SK-N-SH (cell line): ENCODE measurements at regions not wholly inside any gene's neighbourhood (a gene's known extent, or its start where the extent isn't known, plus 50 kb on each side); places are given as distances from the start of the nearest gene placed in this dataset.

Source experiments
- CTCF ChIA-PET: fragments of 300-600, 350-600 bp; formaldehyde crosslinking; extraction: SDS; loops from one replicate; lab custom pipeline; 2021; lab: Yijun Ruan, JAX
- POLR2A ChIA-PET: fragments of 350-600 bp; sonication (Branson Sonifier 250); formaldehyde crosslinking; extraction: SDS; loops from one replicate; lab custom pipeline; 2020; ENCODE audit warnings: antibody characterized with exemption, inconsistent platforms; lab: Yijun Ruan, JAX
- DNase-seq: peaks from one replicate; pipeline ENCODE4 v3.0.0; 2012
- H2AFZ ChIP-seq: fragments of 200-600 bp; sonication (generic); 2 replicates; pipeline ENCODE4 v1.8.1; 2016; ENCODE audit warnings: antibody characterized with exemption, mild to moderate bottlenecking, low read depth
- H3F3A ChIP-seq: fragments of 200-600 bp; sonication (generic); replicated peaks from 2 replicates; pipeline ENCODE3; 2016; ENCODE audit warnings: antibody characterized with exemption, mild to moderate bottlenecking; ENCODE audit not compliant: insufficient read depth
- H3K27ac ChIP-seq, 2 experiments: fragments of 200-500 bp in 1 of 2; fragments of 200-600 bp in 1 of 2; sonication (Bioruptor generic) in 1 of 2; sonication (generic), shearing (Covaris generic) in 1 of 2; 2 replicates each; pipeline versions ENCODE4 v1.5.1 to v1.6.1; 2014 to 2016; ENCODE audit warnings: low read depth in 2 of 2, inconsistent platforms in 1 of 2, low read length in 1 of 2, mild to moderate bottlenecking in 1 of 2, mixed read lengths in 1 of 2
- H3K27me3 ChIP-seq: fragments of 200-600 bp; sonication (generic), shearing (Covaris generic); 2 replicates; pipeline ENCODE4 v1.6.1; 2016; ENCODE audit warnings: mixed run types; ENCODE audit not compliant: insufficient read depth
- H3K36me3 ChIP-seq, 2 experiments: fragments of 200-500 bp in 1 of 2; fragments of 200-600 bp in 1 of 2; sonication (Bioruptor generic) in 1 of 2; sonication (generic) in 1 of 2; replicated peaks in 1 of 2; 2 replicates each; pipeline versions ENCODE3 to v1.5.1; 2014 to 2016; ENCODE audit warnings: low read length in 1 of 2, mild to moderate bottlenecking in 1 of 2; ENCODE audit not compliant: insufficient read depth in 2 of 2, control insufficient read depth in 1 of 2
- H3K4me1 ChIP-seq, 2 experiments: fragments of 200-500 bp in 1 of 2; fragments of 200-600 bp in 1 of 2; sonication (Bioruptor generic) in 1 of 2; sonication (generic), shearing (Covaris generic) in 1 of 2; 2 replicates each; pipeline versions ENCODE4 v1.5.1 to v1.6.1; 2014 to 2016; ENCODE audit warnings: low read depth in 1 of 2, low read length in 1 of 2, mixed run types in 1 of 2; ENCODE audit not compliant: insufficient read depth in 2 of 2, control insufficient read depth in 1 of 2
- H3K4me2 ChIP-seq: fragments of 200-600 bp; sonication (generic), shearing (Covaris generic); 2 replicates; pipeline ENCODE4 v1.6.1; 2017; ENCODE audit warnings: mixed run types
- H3K4me3 ChIP-seq, 2 experiments: fragments of 200-500 bp in 1 of 2; fragments of 200-600 bp in 1 of 2; sonication (Bioruptor generic) in 1 of 2; sonication (generic), shearing (Covaris generic) in 1 of 2; 2 replicates each; pipeline versions ENCODE4 v1.5.1 to v1.8.1; 2014 to 2016; ENCODE audit warnings: low read depth in 2 of 2, inconsistent platforms in 1 of 2, low read length in 1 of 2, mild to moderate bottlenecking in 1 of 2, mixed read lengths in 1 of 2, moderate library complexity in 1 of 2
- H3K79me2 ChIP-seq: fragments of 200-600 bp; sonication (generic); 2 replicates; pipeline ENCODE4 v1.8.1; 2017; ENCODE audit warnings: mild to moderate bottlenecking; ENCODE audit not compliant: insufficient read depth
- H3K9ac ChIP-seq: fragments of 200-600 bp; sonication (generic); 2 replicates; pipeline ENCODE4 v1.6.1; 2017; ENCODE audit warnings: mixed run types
- H3K9me2 ChIP-seq: fragments of 200-600 bp; sonication (generic); 2 replicates; pipeline ENCODE4 v1.6.1; 2017; ENCODE audit warnings: mixed run types
- H3K9me3 ChIP-seq: fragments of 200-600 bp; sonication (generic); 2 replicates; pipeline ENCODE4 v1.6.1; 2017; ENCODE audit warnings: mixed run types, mild to moderate bottlenecking, moderate library complexity
- H4K20me1 ChIP-seq: fragments of 200-600 bp; sonication (generic); 2 replicates; pipeline ENCODE4 v1.6.1; 2017; ENCODE audit warnings: mild to moderate bottlenecking, mixed run types; ENCODE audit not compliant: insufficient read depth
- EP300 ChIP-seq, 2 experiments: IDR thresholded peaks; 2 replicates each; pipeline versions ENCODE4 v1.4.0 to v1.6.1; 2012; ENCODE audit warnings: borderline replicate concordance in 1 of 2, low read depth in 1 of 2, low read length in 1 of 2
- EZH2phosphoT487 ChIP-seq: fragments of 200-600 bp; sonication (generic); IDR thresholded peaks from 2 replicates; pipeline ENCODE4 v1.6.1; 2017; ENCODE audit warnings: low read depth, mixed run types, mild to moderate bottlenecking, antibody characterized with exemption, moderate library complexity, borderline replicate concordance
- FOSL2 ChIP-seq: IDR thresholded peaks from 2 replicates; pipeline ENCODE4 v1.4.0; 2012; ENCODE audit warnings: low read depth, mild to moderate bottlenecking, moderate library complexity, borderline replicate concordance
- FOXJ3 ChIP-seq: sonication (generic); formaldehyde crosslinking; IDR thresholded peaks from 2 replicates; pipeline ENCODE4 v1.5.1; 2020; ENCODE audit warnings: mild to moderate bottlenecking, missing genetic modification reagents
- GABPA ChIP-seq: IDR thresholded peaks from 2 replicates; pipeline ENCODE4 v1.4.0; 2012; ENCODE audit warnings: low read depth, mild to moderate bottlenecking
- GATA2 ChIP-seq: sonication (generic); formaldehyde crosslinking; IDR thresholded peaks from 2 replicates; pipeline ENCODE4 v1.5.0; 2020; ENCODE audit warnings: mild to moderate bottlenecking, missing genetic modification reagents
- NFIC ChIP-seq: IDR thresholded peaks from 2 replicates; pipeline ENCODE4 v1.4.0; 2012; ENCODE audit warnings: borderline replicate concordance
- NRF1 ChIP-seq: IDR thresholded peaks from 2 replicates; pipeline ENCODE4 v1.6.1; 2012; ENCODE audit warnings: low read depth, mild to moderate bottlenecking, low read length
- POLR2AphosphoS5 ChIP-seq: IDR thresholded peaks from 2 replicates; pipeline ENCODE4 v1.6.1; 2012; ENCODE audit warnings: low read depth, low read length
- RAD21 ChIP-seq: IDR thresholded peaks from 2 replicates; pipeline ENCODE4 v1.6.1; 2012; ENCODE audit warnings: mild to moderate bottlenecking, low read length
- RXRA ChIP-seq: IDR thresholded peaks from 2 replicates; pipeline ENCODE4 v1.4.0; 2012; ENCODE audit warnings: low read depth, mild to moderate bottlenecking, borderline replicate concordance
- SMC3 ChIP-seq: IDR thresholded peaks from 2 replicates; pipeline ENCODE4 v1.6.1; 2012; ENCODE audit warnings: low read depth, low read length, improper control_type of control experiment
- TCF12 ChIP-seq: IDR thresholded peaks from 2 replicates; pipeline ENCODE4 v1.4.0; 2012
- YY1 ChIP-seq: IDR thresholded peaks from 2 replicates; pipeline ENCODE4 v1.4.0; 2012; ENCODE audit warnings: low read depth, mild to moderate bottlenecking
- WGBS: methylation state at CpG from one replicate; pipeline ENCODE4 v1.1.6; 2017; ENCODE audit warnings: low lambda C conversion rate; 5-methylcytosine and 5-hydroxymethylcytosine counted together
- TF ChIP-seq, protein P1 (sequence below): fragments of 150-350 bp; IDR thresholded peaks from 2 replicates; pipeline ENCODE4 v1.6.1; 2016; ENCODE audit warnings: mild to moderate bottlenecking, low read depth, low read length
- TF ChIP-seq, protein P2 (sequence below): IDR thresholded peaks from 2 replicates; pipeline ENCODE4 v1.6.1; 2012; ENCODE audit warnings: mild to moderate bottlenecking, low read depth, low read length, moderate library complexity
- TF ChIP-seq, protein P3 (sequence below): IDR thresholded peaks from 2 replicates; pipeline ENCODE4 v1.4.0; 2012; ENCODE audit warnings: low read depth, borderline replicate concordance
- TF ChIP-seq, protein P4 (sequence below): fragments of 200-600 bp; sonication (generic); IDR thresholded peaks from 2 replicates; pipeline ENCODE4 v1.6.1; 2017; ENCODE audit warnings: antibody characterized with exemption, mild to moderate bottlenecking, moderate library complexity
- TF ChIP-seq, protein P5 (sequence below): IDR thresholded peaks from 2 replicates; pipeline ENCODE4 v1.4.0; 2012; ENCODE audit warnings: low read depth
- TF ChIP-seq, protein P6 (sequence below): IDR thresholded peaks from 2 replicates; pipeline ENCODE4; 2012

DNA sequence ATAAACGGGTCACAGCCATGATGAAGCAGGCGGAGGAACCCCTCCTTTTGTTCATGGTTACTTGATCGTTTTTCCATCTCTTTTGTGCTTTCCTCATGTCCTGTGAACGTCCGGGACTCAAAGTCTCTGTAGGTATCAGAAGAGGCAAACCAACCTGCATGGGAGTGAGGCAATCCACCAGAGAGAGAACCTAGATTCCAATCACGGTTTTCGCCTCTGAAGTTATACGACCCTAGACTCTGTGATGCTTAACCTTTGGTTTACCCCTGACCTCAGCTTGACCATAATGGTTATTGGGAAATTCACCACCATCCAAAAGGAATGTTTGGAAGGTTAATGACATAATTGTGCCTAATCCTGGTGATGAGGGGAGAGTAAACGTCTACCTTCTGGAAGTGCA, 186.8 kb upstream of the PRICKLE1 start:
- Histone ChIP-seq H3K4me1 (peaks cover 0 to 14% of the 10 kb centered on the region in 2 experiments; a peak in 1 of 4 replicates), H3F3A (no peaks in the 10 kb centered on the region), H3K27ac (no peak overlapping the region), H3K9ac (no peak overlapping the region), H3K4me3 (no peak overlapping the region), H3K79me2 (no peaks in the 10 kb centered on the region), H3K36me3 (no peaks in the 10 kb centered on the region), H2AFZ (no peak overlapping the region), H3K27me3 (no peaks in the 10 kb centered on the region), H3K9me2 (no peaks in the 10 kb centered on the region), H3K4me2 (no peak overlapping the region), H4K20me1 (no peaks in the 10 kb centered on the region), H3K9me3 (no peaks in the 10 kb centered on the region)
- no peak for DNase-seq
- 68% methylated on average over 9 of the region's 9 CpGs for WGBS
- ChIA-PET POLR2A (no interaction called here), CTCF (no interaction called here)
- TF ChIP-seq, protein P1, sequence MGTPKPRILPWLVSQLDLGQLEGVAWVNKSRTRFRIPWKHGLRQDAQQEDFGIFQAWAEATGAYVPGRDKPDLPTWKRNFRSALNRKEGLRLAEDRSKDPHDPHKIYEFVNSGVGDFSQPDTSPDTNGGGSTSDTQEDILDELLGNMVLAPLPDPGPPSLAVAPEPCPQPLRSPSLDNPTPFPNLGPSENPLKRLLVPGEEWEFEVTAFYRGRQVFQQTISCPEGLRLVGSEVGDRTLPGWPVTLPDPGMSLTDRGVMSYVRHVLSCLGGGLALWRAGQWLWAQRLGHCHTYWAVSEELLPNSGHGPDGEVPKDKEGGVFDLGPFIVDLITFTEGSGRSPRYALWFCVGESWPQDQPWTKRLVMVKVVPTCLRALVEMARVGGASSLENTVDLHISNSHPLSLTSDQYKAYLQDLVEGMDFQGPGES = no peak
- TF ChIP-seq POLR2AphosphoS5 (no peak), RAD21 (no peak), FOSL2 (no peak), FOXJ3 (CRISPR knock-in tag) (no peak), YY1 (no peak), SMC3 (no peak), RXRA (no peak), GABPA (no peak), NRF1 (no peak), EP300 (IDR thresholded peaks at IDR 0.05; ENCODE audit: borderline replicate concordance in 1 of 2, low read depth in 1 of 2, low read length in 1 of 2) (no peak), NFIC (no peak), EZH2phosphoT487 (no peak), TCF12 (no peak), GATA2 (CRISPR knock-in tag) (no peak)
- TF ChIP-seq, protein P2, sequence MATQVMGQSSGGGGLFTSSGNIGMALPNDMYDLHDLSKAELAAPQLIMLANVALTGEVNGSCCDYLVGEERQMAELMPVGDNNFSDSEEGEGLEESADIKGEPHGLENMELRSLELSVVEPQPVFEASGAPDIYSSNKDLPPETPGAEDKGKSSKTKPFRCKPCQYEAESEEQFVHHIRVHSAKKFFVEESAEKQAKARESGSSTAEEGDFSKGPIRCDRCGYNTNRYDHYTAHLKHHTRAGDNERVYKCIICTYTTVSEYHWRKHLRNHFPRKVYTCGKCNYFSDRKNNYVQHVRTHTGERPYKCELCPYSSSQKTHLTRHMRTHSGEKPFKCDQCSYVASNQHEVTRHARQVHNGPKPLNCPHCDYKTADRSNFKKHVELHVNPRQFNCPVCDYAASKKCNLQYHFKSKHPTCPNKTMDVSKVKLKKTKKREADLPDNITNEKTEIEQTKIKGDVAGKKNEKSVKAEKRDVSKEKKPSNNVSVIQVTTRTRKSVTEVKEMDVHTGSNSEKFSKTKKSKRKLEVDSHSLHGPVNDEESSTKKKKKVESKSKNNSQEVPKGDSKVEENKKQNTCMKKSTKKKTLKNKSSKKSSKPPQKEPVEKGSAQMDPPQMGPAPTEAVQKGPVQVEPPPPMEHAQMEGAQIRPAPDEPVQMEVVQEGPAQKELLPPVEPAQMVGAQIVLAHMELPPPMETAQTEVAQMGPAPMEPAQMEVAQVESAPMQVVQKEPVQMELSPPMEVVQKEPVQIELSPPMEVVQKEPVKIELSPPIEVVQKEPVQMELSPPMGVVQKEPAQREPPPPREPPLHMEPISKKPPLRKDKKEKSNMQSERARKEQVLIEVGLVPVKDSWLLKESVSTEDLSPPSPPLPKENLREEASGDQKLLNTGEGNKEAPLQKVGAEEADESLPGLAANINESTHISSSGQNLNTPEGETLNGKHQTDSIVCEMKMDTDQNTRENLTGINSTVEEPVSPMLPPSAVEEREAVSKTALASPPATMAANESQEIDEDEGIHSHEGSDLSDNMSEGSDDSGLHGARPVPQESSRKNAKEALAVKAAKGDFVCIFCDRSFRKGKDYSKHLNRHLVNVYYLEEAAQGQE = no peak
- TF ChIP-seq, protein P3, sequence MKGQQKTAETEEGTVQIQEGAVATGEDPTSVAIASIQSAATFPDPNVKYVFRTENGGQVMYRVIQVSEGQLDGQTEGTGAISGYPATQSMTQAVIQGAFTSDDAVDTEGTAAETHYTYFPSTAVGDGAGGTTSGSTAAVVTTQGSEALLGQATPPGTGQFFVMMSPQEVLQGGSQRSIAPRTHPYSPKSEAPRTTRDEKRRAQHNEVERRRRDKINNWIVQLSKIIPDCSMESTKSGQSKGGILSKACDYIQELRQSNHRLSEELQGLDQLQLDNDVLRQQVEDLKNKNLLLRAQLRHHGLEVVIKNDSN = no peak
- TF ChIP-seq, protein P4, sequence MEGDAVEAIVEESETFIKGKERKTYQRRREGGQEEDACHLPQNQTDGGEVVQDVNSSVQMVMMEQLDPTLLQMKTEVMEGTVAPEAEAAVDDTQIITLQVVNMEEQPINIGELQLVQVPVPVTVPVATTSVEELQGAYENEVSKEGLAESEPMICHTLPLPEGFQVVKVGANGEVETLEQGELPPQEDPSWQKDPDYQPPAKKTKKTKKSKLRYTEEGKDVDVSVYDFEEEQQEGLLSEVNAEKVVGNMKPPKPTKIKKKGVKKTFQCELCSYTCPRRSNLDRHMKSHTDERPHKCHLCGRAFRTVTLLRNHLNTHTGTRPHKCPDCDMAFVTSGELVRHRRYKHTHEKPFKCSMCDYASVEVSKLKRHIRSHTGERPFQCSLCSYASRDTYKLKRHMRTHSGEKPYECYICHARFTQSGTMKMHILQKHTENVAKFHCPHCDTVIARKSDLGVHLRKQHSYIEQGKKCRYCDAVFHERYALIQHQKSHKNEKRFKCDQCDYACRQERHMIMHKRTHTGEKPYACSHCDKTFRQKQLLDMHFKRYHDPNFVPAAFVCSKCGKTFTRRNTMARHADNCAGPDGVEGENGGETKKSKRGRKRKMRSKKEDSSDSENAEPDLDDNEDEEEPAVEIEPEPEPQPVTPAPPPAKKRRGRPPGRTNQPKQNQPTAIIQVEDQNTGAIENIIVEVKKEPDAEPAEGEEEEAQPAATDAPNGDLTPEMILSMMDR = no peak
- TF ChIP-seq, protein P5, sequence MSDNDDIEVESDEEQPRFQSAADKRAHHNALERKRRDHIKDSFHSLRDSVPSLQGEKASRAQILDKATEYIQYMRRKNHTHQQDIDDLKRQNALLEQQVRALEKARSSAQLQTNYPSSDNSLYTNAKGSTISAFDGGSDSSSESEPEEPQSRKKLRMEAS = no peak
- TF ChIP-seq, protein P6, sequence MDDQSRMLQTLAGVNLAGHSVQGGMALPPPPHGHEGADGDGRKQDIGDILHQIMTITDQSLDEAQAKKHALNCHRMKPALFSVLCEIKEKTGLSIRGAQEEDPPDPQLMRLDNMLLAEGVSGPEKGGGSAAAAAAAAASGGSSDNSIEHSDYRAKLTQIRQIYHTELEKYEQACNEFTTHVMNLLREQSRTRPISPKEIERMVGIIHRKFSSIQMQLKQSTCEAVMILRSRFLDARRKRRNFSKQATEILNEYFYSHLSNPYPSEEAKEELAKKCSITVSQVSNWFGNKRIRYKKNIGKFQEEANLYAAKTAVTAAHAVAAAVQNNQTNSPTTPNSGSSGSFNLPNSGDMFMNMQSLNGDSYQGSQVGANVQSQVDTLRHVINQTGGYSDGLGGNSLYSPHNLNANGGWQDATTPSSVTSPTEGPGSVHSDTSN = no peak
